ENCODE measurements at regions not wholly inside any gene's neighbourhood (a gene's known extent, or its start where the extent isn't known, plus 50 kb on each side); places are given as distances from the start of the nearest gene placed in this dataset.

DNA sequence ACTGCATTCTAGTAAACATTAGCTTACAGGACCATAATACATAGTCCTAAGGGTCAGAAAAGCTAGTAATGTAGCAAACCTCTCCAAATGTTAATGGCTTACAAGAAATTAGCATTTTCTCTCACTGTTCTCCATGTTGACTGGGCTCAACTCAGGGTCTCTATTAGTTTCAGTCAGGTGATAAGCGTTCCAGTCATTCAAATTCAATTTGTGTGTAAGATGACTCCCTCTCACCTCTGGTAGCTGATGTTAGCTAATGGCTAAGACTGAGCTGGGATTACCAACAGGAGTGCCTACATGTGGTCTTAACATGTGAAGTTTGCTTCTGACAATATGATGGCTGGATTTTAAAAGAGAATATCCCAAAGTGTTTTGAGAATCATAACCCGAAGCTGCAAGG is 630.5 kb upstream of the USP15 start:
- no peak for TF ChIP-seq POLR2A (IDR thresholded peaks at IDR 0.05)
- TF ChIP-seq, protein P1, sequence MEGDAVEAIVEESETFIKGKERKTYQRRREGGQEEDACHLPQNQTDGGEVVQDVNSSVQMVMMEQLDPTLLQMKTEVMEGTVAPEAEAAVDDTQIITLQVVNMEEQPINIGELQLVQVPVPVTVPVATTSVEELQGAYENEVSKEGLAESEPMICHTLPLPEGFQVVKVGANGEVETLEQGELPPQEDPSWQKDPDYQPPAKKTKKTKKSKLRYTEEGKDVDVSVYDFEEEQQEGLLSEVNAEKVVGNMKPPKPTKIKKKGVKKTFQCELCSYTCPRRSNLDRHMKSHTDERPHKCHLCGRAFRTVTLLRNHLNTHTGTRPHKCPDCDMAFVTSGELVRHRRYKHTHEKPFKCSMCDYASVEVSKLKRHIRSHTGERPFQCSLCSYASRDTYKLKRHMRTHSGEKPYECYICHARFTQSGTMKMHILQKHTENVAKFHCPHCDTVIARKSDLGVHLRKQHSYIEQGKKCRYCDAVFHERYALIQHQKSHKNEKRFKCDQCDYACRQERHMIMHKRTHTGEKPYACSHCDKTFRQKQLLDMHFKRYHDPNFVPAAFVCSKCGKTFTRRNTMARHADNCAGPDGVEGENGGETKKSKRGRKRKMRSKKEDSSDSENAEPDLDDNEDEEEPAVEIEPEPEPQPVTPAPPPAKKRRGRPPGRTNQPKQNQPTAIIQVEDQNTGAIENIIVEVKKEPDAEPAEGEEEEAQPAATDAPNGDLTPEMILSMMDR (IDR thresholded peaks at IDR 0.05): no peak
